Uterus (tissue), 2 donors: ENCODE measurements at regions not wholly inside any gene's neighbourhood (a gene's known extent, or its start where the extent isn't known, plus 50 kb on each side); places are given as distances from the start of the nearest gene placed in this dataset.

Experiments used
- CTCF ChIP-seq, 4 experiments: fragments of 200-600 bp in 2 of 4; fragments of 450-650 bp in 2 of 4; sonication (generic) in 2 of 4; IDR thresholded peaks; one replicate each; pipeline ENCODE4 v1.5.1; 2016 to 2019; ENCODE audit warnings: antibody characterized with exemption in 4 of 4, mild to moderate bottlenecking in 2 of 4, moderate library complexity in 1 of 4
- POLR2A ChIP-seq, 2 donors: fragments of 450-650 bp; IDR thresholded peaks; one replicate each; pipeline ENCODE4 v1.6.1; 2016; ENCODE audit warnings: antibody characterized with exemption in 2 of 2, mild to moderate bottlenecking in 1 of 2, moderate library complexity in 1 of 2

GRCh38 chr15:75140080-75140879, 61.4 kb upstream of the C15orf39 start:
- TF ChIP-seq CTCF (IDR thresholded peaks at IDR 0.05) (no peak), POLR2A (IDR thresholded peaks at IDR 0.05) (no peak)
